Dendritic cell treated with granulocyte-macrophage colony-stimulating factor and Interleukin-4, amounts not matched to agents 40 ng/mL and 50 ng/mL, for 4 days (primary cell): ENCODE measurements at regions not wholly inside any gene's neighbourhood (a gene's known extent, or its start where the extent isn't known, plus 50 kb on each side); places are given as distances from the start of the nearest gene placed in this dataset.

ENCODE experiments used
- H3K27ac Mint-ChIP-seq: one replicate; pipeline ENCODE4 v1.8.0; 2022; ENCODE audit warnings: mild to moderate bottlenecking, mixed read lengths
- H3K27me3 Mint-ChIP-seq: one replicate; pipeline ENCODE4 v1.8.0; 2022; ENCODE audit warnings: mild to moderate bottlenecking, mixed read lengths
- H3K36me3 Mint-ChIP-seq: one replicate; pipeline ENCODE4 v1.8.0; 2022; ENCODE audit warnings: low read depth, mixed read lengths
- H3K4me1 Mint-ChIP-seq: one replicate; pipeline ENCODE4 v1.8.0; 2022; ENCODE audit warnings: low read depth, mixed read lengths
- H3K4me3 Mint-ChIP-seq: one replicate; pipeline ENCODE4 v1.8.0; 2022; ENCODE audit warnings: mild to moderate bottlenecking, moderate library complexity, mixed read lengths
- H3K9me3 Mint-ChIP-seq: one replicate; pipeline ENCODE4 v1.8.0; 2022; ENCODE audit warnings: mixed read lengths
- intact Hi-C: fragments of 100-400 bp; cut with micrococcal nuclease; formaldehyde crosslinking; loops from one replicate; pipeline ENCODE4 v1.15.0; 2022

DNA sequence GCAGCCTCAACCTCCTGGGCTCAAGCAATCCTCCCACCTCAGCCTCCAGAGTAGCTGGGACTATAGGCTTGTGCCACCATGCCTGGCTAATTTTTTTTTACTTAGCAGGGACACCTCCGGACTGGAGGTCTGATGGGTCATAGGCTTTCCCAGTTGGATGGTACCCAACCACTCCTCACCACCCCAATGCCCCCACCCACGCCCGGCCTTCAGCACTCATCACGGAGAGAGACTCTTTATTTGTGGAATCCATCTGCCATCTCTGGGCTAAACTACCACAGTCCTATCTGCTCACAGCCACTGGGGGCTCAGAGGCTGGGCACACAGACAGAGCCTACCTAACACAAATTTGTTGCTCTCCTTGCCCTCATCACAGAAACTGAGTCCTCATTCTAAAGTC is 58.3 kb upstream of the STXBP1 start:
- H3K9me3 Mint-ChIP-seq = no peaks in the 10 kb centered on the region
- intact Hi-C loops = no loop called here
- H3K36me3 Mint-ChIP-seq = peaks cover 82% of the 10 kb centered on the region
- H3K27ac Mint-ChIP-seq = peak overlapping the region; percentile 84
- H3K27me3 Mint-ChIP-seq = no peaks in the 10 kb centered on the region
- peaks cover 95% of the 10 kb centered on the region for H3K4me1 Mint-ChIP-seq
- no peak overlapping the region for H3K4me3 Mint-ChIP-seq

DNA sequence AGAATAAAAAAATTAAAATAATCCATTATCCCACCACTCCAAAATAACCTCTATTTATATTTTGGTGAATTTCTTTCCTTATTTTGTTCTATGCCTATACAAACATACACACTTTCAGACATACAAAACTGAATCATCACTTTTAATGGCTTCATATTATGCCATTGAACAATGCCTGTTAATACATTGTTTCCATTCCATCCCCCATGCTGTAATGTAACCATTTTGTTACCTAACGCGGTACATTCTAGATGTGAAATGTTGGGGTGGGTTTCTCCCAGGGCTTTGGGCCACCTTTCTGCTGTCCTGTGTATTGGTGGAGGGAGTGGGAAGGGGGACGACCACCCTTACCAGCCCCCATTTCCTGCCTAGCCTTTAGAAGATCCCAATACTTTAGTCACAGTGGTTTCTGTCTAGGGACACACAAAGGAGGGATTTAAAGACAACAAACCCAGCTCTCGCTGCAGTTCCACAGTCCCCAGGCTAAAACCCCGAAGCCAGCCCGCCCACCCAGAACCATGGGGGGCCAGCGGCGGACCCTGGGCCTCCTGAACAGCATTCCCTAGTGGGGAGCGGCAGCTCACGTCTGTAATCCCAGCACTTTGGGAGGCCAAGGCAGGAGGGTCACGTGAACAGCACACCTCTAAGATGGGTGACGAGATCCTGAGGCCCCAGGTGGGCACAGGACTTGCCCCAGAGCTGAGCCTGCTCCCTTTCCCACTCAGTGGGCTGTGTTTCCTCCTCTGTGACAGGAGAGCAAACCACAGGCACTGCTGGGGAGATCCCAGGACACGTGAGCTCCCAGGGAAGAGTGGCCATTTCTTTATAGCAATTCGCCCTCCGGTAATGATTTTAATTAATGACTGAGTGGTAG is 56.9 kb upstream of the STXBP1 start:
- Mint-ChIP-seq H3K4me3 (peak overlapping the region; percentile 60), H3K4me1 (peaks cover 95% of the 10 kb centered on the region), H3K27ac (peak overlapping the region; percentile 84), H3K27me3 (no peaks in the 10 kb centered on the region), H3K9me3 (no peaks in the 10 kb centered on the region), H3K36me3 (peaks cover 82% of the 10 kb centered on the region)
- intact Hi-C loops = no loop called here

DNA sequence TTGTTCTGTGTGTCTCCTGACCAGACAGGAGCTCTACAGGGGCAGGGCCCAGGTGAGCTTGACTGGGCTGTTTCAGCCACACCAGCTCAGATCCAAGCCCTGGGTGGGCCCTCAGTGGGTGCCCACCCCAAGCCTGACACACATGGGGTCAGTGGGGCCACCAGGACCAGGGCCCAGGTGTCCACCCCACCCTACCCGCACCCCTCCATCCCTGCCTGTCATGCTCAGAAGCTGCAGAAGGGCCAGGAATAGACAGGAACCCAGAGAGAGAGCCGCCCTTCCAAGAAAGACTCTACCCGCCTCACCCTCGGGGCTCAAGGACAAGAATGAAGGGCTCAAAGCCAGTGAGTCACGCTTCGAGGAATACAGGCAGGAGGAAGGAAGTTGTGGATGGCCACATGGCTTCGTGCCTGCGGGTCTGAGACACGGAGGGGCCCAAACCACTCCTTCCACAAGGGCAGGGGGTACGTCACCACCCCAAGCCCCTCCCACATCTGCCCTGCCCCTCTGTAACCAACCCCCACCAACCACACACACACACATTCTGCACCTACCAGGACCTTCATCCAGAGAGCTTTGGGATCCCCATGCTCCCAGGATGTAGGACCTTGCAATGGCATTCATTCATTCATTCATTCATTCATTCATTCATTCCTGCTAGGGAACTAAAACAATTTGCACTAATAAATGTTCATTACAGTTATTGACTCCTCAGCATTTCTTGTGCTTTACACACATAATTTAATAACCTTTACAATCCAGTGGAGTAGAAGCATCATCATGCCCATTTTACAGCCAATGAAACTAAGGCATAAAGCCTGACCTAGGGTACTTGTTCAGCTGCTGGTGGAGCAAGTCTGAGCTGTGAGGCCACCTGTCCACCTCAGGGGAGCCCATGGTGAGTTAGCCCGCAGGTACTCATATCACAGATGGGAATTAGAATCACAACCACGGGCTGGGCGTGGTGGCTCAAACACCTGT is 55.9 kb upstream of the STXBP1 start:
- Mint-ChIP-seq H3K9me3 (no peaks in the 10 kb centered on the region), H3K4me3 (peak overlapping the region; percentile 60), H3K36me3 (peaks cover 84% of the 10 kb centered on the region), H3K27ac (peak overlapping the region; percentile 84), H3K4me1 (peaks cover 95% of the 10 kb centered on the region), H3K27me3 (no peaks in the 10 kb centered on the region)
- intact Hi-C loops = loop anchor here (1.0 kb wide), 1 partner anchor 23 kb away; no protein-coding TSS in a partner anchor

DNA sequence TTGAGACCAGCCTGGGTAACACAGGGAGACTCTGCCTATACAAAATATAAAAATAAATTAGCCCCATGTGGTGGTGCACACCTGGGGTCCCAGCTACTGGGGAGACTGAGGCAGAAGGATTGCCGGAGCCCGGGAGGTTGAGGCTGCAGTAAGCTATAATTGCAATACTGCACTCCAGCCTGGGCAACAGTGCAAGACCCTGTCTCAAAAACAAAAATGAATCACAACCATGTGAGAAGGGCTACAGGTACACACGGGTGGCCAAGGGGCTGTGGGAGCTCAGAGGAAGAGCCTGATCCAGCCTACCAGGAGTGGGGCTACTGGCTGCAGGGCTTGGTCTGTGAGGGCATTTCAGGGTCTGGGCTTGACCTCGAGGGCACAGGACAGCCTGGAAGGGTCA is 55.2 kb upstream of the STXBP1 start:
- no peak overlapping the region for H3K4me3 Mint-ChIP-seq
- intact Hi-C loops = loop anchor here (1.0 kb wide), 1 partner anchor 22 kb away; no protein-coding TSS in a partner anchor
- no peaks in the 10 kb centered on the region for H3K27me3 Mint-ChIP-seq
- H3K36me3 Mint-ChIP-seq = peaks cover 91% of the 10 kb centered on the region
- H3K4me1 Mint-ChIP-seq = peaks cover 96% of the 10 kb centered on the region
- H3K27ac Mint-ChIP-seq = peak overlapping the region; percentile 84
- no peaks in the 10 kb centered on the region for H3K9me3 Mint-ChIP-seq

DNA sequence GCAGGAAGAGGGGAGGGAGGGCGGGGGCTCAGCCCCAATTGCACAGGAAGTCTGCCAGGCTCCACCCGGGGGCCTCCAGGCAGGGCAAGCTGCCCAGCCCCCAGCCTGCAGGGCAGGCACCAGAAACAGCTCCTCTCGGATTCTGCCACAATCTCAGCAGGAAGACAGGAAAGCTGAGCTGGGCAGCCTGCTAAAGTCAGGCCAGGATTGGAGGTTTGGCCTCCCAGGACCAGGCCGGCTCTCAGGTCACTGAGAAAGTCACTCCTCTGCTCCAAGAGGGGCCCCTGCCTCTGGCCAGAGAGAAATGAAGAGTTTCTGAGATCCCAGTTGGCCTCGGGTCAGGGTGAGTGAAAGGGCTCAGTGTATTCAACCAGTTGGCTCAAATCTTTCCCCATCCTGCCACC is 54.6 kb upstream of the STXBP1 start:
- H3K4me1 Mint-ChIP-seq = peaks cover 97% of the 10 kb centered on the region
- peaks cover 93% of the 10 kb centered on the region for H3K36me3 Mint-ChIP-seq
- H3K27me3 Mint-ChIP-seq = no peaks in the 10 kb centered on the region

DNA sequence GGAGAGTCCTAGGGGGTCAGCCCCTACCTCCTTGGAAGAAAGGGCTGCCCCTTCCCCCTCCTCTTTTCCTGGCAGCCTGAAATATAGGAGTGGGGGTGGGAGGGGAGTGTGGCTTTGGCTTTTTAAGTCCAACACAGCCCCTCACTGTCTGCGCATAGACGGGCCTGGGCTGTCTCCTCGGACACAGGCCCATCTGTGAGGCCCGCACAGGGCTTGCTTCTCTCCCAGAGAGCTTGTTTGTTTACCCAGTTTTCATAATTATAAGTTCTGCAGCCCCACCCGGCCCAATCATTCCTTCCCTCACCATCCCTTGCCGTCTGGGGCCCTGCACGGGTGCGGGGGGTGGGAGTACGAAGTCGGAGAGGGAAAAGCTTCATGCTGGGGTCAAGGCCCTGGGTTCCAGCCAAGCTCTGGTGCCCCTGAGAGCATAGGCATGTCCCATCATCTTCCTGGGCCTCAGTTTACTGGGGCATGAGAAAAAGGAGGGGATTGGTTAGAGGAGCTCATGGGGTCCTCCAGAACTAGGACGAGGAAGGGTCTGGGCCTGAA is 54.0 kb upstream of the STXBP1 start:
- intact Hi-C loops = no loop called here
- peak overlapping the region; percentile 84 for H3K27ac Mint-ChIP-seq

More for the DNA sequence above, 54.6 kb upstream of the STXBP1 start:
- intact Hi-C loops = no loop called here
- Mint-ChIP-seq H3K4me3 (peak overlapping the region; percentile 49), H3K9me3 (no peaks in the 10 kb centered on the region), H3K27ac (peak overlapping the region; percentile 84)

DNA sequence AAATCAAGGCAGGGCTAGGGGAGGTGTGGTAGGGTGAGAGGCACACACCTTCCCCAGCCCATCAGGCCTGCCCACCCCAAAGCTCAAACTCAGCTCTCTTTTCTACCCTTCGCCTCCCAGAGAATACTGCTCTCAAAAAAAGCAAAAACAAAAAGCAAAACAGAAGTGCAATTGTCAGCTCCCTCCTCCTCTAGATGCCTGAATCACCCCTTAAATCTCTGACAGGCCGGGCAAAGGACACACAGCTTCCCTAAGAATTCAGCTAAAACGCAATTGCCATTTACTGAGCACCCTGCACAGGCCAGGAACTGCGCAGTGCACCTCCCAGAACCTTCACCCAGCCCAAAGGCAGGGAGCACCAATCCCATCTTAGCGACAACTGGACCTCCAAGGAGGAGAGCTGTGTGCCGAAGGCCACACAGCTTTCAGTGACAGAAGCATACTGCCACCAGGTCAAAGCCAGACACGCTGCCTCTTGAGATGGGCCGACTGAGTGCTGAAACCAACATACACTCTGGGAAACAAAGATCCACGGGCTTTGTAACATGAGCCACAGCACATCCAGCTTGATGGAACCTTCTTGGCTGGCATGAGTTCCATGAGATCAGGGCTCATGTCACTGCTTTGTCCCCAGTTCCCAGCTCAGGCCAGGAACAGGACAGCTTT is 53.4 kb upstream of the STXBP1 start:
- Mint-ChIP-seq H3K9me3 (no peaks in the 10 kb centered on the region), H3K27ac (peak overlapping the region; percentile 84), H3K4me1 (peaks cover 98% of the 10 kb centered on the region), H3K4me3 (peak overlapping the region; percentile 49), H3K27me3 (no peaks in the 10 kb centered on the region), H3K36me3 (peaks cover 94% of the 10 kb centered on the region)
- intact Hi-C loops = no loop called here

More for the DNA sequence above, 54.0 kb upstream of the STXBP1 start:
- Mint-ChIP-seq H3K4me3 (peak overlapping the region; percentile 49), H3K9me3 (no peaks in the 10 kb centered on the region), H3K4me1 (peaks cover 98% of the 10 kb centered on the region), H3K36me3 (peaks cover 94% of the 10 kb centered on the region), H3K27me3 (no peaks in the 10 kb centered on the region)

DNA sequence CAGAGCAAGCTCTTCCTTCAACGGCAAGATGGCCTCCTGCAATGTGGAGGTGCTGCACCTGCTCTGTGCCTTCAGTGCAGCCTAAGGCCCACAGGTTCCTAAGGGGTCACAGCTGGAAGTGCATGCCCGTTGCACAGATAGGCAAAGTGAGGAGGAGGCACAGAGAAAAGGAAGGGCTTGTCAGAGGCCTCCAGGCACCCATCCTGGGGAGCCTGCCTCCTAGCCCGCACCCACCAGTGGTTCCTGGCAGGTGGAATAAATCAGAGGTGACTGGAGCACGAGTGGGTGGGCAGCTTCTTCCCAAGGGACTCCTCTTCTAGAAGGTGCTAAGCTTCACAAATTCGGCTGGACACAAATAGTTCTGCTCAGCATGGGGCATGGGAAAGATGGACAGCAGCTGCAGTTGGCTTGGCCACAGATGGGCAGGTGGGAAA is 52.8 kb upstream of the STXBP1 start:
- intact Hi-C loops = no loop called here
- Mint-ChIP-seq H3K36me3 (peaks cover 94% of the 10 kb centered on the region), H3K9me3 (no peaks in the 10 kb centered on the region), H3K4me1 (peaks cover 95% of the 10 kb centered on the region), H3K27ac (peak overlapping the region; percentile 84), H3K27me3 (no peaks in the 10 kb centered on the region), H3K4me3 (peak overlapping the region; percentile 49)

DNA sequence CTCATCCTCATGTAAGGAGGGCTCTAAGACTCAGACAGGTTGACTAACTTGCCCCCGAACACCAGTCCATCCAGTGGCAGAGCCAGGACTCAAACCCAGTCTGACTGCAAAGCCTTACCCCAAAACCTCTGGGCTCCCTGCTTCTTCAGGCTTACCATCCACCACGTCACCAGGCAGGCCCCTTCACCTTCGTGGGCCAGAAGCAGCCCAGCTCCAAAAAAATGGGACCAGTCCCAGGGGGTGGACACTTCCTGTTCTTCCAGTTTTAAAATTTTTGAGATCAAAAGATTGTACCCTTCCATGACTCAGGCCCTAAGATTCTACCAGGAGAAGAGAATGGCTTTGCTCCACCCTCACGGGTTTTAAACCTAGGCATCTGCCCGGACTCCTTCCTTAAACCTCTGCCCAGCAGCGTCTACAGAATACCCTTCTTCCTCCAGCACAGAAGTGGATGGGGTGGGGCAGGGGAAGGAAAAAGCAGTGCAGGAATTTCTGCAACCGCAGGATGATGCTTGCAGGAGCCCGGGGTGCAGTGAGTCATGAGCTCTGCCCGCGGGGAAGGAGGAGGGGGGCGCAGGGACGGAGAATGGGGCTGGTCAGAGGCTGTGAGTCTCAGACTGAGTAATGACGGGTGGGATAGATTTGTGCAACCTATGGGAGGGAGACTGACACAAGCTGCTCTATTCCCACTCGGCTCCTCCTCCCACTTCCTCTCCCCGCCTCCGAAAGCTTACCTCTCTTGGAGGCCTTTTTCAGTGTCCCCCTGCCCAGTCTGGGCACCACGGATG is 50.4 kb upstream of the STXBP1 start:
- peaks cover 97% of the 10 kb centered on the region for H3K4me1 Mint-ChIP-seq
- no peaks in the 10 kb centered on the region for H3K9me3 Mint-ChIP-seq
- no peaks in the 10 kb centered on the region for H3K27me3 Mint-ChIP-seq
- H3K36me3 Mint-ChIP-seq = peaks cover 96% of the 10 kb centered on the region
- peak overlapping the region; percentile 73 for H3K4me3 Mint-ChIP-seq
- intact Hi-C loops = no loop called here
- H3K27ac Mint-ChIP-seq = peak overlapping the region; percentile 84
